Jurkat, Clone E6-1 (cell line): ENCODE measurements at regions not wholly inside any gene's neighbourhood (a gene's known extent, or its start where the extent isn't known, plus 50 kb on each side); places are given as distances from the start of the nearest gene placed in this dataset.
A peak's percentile ranks its signal among the peaks of the same experiment; 100 is the strongest.
"Not testable (repeated sequence)": the region's sequence is repeated elsewhere in the genome, so short reads cannot be mapped to it uniquely, and the experiment has no call there.

Experiments
- DNase-seq: peaks from one replicate; pipeline ENCODE4 v3.0.0-alpha.2; 2011; ENCODE audit warnings: low read depth, low spot score
- H3K4me3 ChIP-seq: 2 replicates; pipeline ENCODE4 v1.5.1; 2011; ENCODE audit warnings: mild to moderate bottlenecking, low read length, control low read depth, moderate library complexity

- no peak overlapping the region for H3K4me3 ChIP-seq
- no peak for DNase-seq
Observed at GRCh38 chr17:30696234-30696633, 128.3 kb downstream of the CRLF3 start.

DNA sequence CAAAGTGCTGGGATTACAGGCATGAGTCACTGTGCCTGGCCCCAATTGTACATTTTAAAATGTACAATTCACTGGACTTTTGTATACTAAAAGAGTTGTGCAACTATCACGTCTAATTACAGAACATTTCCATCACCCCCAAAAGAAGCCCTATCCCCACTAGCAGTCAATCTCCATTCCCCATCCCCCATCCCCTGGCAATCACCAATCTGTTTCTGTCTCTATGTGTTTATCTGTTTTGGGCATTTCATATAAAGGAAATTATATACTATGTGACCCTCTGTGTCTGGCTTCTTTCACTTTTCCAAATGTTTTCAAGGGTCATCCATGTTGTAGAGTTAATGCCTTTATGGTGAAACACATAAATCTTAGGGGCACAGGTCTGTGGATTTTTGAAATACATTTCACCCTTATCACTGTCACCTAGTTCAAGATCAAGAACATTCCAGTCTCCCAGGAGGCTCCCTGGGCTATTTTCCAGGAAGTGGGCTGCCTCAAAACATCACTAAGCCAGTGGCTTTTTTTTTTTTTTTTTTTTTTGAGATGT lies 129.2 kb downstream of the CRLF3 start:
- H3K4me3 ChIP-seq, DNase-seq: not testable (repeated sequence)

DNA sequence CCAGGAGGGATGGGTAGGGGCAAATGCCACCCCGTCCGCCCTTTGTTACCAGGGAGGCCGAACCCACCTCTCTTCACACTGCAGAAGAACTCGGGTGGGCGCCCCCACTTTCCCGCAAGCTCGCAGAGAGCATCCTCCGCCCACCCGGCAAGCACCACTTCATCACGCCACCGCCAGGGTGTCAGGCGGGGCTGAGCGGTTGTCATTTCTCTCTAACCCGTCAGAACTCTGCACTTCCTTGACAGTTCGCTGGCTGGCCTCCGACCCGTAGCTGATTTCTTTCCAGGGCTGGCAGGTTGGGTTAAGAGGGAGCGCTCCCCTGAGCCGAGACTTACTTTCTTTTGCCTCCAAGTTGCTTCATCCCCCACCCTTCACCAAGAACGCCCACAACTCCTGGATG lies 130.7 kb downstream of the CRLF3 start:
- peak; percentile 47 for DNase-seq
- H3K4me3 ChIP-seq: peak overlapping the region; percentile 39

DNA sequence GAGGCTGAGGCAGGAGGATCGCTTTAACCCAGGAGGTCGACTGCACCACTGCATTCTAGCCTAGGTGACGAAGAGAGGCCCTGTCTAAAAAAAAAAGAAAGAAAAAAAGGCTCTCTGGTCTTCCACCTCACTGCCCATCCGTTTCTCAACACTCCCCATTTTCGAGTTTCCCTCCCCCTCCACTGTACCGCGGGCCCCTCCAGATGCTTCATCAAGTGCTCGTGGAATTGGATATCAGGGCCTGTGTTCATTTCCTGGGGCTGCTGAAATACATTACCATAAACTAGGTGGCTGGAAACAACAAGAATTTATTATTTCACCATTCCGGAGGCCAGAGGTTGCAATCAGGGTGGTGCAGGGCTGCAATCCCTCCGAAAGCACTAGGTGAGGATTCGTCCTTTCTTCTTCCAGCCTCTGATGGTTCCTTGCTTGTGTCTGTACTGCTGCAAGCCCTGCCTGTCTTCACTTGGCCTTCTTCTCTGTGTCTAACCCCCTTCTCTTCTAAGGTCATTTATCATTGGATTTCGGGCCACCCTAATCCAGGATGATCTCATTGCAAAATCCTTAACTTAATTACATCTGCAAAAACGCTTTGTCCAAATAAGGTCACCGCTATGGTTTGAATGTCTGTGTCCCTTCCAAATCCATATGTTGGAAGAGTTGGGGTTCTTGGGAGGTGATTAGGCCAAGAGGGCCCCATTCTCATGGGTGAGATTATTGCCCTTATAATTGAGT lies 135.1 kb downstream of the CRLF3 start:
- not testable (repeated sequence) for DNase-seq, H3K4me3 ChIP-seq

- not testable (repeated sequence) for H3K4me3 ChIP-seq, DNase-seq
Observed at GRCh38 chr17:30686538-30687479, 137.7 kb downstream of the CRLF3 start.

DNA sequence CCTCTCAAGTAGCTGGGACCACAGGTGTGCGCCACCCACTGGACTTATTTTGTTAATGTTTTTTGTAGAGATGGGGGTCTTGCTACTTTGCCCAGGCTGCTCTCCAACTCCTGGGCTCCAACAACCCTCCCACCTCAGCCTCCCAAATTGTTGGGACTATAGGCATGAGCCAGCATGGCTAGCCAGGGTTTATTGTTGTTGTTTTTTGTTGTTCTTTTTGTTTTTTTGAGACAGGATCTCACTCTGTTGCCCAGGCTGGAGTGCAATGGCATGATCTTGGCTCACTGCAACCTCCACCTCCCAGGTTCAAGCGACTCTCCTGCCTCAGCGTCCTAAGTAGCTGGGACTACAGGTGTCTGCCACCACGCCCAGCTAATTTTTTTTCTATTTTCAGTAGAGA lies 142.2 kb downstream of the CRLF3 start:
- DNase-seq, H3K4me3 ChIP-seq: not testable (repeated sequence)

DNA sequence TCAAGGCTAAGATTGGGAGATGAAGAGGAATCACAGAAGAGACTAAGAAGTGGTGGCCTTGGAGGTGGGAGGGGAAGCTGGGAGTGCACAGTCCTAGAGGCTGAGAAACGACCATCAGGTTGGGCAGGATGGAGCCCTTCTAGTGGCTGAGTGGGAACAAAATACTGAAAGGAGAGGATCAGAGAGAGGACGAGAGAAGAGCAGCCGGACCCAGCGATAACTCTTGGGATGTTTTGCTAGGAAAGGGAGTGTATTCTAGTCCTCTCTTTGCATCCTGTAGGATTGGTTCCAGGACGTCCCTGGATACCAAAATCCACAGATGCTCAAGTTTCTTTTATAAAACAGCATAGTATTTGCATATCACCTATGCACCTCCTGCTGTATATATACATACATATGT lies 143.8 kb downstream of the CRLF3 start:
- DNase-seq, H3K4me3 ChIP-seq: not testable (repeated sequence)

DNA sequence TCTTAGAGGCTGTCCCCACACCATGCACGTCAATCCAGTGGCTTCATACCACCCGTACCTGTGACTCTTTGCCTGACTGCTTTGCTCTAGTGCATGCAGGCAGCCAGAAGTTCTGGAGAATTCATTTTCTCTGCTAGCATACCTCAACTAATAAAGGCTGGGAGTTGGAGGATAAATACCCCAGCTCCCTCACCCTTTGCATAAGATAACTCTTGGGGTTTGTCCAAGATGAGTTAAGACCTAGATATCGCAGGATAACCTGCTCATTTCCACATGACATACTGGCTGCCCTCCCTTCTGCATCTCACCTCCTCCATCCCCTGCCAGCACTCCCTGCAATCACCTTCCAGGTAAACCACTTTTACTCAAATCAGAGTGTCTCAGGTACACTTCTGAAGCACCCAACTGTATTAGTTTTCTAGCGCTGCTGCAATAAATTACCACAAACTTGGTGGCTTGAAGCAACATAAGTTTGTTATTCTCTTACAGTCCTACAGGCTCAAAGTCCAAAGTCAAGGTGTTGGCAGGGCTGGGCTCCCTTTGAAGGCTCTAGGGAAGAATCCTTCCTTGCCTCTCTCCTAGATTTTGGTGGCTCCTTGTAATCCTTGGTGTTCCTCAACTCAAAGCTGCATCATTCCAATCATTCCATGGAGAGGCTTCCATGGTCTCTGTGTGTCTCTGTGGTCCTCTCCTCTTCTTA lies 146.8 kb downstream of the CRLF3 start:
- H3K4me3 ChIP-seq: no peak overlapping the region
- DNase-seq: no peak

GRCh38 chr17:30675777-30676492 lies 148.6 kb downstream of the CRLF3 start:
- not testable (repeated sequence) for H3K4me3 ChIP-seq, DNase-seq

DNA sequence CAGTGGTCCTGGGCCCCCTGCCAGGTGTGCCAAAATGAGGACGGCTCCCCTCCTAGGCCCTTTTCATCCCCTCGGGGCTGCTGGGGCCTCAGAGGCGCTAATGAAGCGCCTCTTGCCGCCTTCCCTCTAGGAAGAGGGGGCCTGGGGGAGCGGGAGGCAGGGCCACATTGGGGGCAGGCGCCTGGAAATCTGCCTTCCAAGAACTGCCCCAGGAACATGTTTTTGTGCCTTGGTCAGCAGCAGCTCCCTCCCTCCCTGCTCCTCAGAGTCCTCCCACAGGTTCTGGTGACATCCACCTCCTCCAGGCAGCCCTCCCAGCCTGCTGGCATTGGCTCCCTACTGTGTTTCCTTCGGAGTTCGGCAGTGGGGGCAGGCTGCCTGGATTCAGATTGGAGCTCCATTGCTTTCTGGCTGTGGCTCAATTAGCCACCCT lies 155.3 kb downstream of the CRLF3 start:
- DNase-seq, H3K4me3 ChIP-seq: not testable (repeated sequence)

- not testable (repeated sequence) for DNase-seq, H3K4me3 ChIP-seq
Observed at GRCh38 chr17:30668360-30669181, 155.9 kb downstream of the CRLF3 start.

DNA sequence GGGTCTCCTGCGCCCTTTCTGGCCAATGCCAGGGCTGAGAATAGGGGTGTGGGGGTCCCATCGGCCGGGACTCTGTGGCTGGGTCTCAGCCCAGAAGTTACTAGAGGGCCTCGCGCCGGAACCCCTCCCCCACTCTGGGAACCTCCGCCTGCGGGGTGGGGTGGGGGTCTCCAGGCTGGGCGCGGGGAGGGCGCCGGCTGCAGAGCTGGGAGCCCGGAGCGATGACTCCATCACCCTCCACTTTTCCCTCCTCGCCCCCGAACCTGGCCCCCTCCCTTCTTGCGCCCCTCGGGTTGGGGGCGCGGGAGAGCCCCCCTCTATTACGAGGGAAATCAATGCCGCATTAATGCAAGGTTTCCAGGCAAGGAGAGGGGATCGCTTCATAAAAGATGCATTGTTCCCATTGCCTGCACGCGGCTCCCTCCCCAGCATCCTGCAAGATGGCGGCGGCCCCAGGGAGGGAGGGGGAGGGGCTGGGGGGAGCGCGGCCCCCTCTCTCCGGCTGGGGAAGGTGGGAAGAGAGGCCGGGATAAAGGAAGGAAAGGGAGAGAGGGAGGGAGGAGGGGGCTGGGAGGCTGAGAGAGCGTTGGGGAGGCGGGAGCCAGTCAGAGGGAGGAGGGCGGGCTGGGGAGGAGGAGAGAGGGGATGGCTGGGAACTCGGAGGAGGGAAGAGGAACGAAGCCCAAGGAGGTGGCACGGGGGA lies 156.7 kb downstream of the CRLF3 start:
- DNase-seq, H3K4me3 ChIP-seq: not testable (repeated sequence)

GRCh38 chr17:30666838-30667656 lies 157.4 kb downstream of the CRLF3 start:
- not testable (repeated sequence) for DNase-seq, H3K4me3 ChIP-seq

DNA sequence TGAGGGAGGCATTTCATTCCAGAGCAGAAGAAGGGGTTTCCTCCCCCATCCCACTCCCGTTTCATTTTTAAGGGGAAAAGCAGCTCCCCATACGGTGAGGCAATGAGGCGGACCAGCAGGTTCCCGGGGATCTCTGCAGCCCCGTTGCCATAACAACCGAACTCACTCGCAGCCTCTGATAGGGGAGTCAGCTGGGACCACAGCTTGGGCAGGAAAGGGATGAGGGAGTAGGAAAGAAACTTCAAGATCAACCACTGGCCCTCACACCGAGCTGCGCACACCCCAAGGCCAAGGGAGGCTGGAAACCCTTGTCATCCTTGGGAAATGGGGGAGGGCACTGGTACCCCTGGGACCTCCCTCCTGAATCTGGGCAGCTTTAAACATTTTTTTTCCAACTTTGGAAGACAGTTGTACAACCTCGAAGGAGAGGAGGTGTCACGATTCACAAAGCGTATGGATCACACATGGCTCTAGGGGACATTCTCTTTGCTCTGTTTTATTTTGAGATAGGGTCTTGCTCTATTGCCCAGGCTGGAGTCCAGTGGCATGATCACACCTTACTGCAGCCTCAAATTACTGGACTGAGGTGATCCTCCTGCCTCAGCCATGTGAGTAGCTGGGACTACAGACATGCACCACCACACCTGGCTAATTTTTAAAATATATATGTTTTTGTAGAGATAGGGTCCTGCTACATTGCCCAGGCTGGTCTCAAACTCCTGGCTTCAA lies 160.6 kb downstream of the CRLF3 start:
- not testable (repeated sequence) for DNase-seq, H3K4me3 ChIP-seq

GRCh38 chr17:30657148-30657547 lies 167.3 kb downstream of the CRLF3 start:
- not testable (repeated sequence) for DNase-seq, H3K4me3 ChIP-seq

- not testable (repeated sequence) for DNase-seq, H3K4me3 ChIP-seq
Observed at GRCh38 chr17:30653038-30653437, 171.5 kb downstream of the CRLF3 start.
